ENCODE measurements at regions not wholly inside any gene's neighbourhood (a gene's known extent, or its start where the extent isn't known, plus 50 kb on each side); places are given as distances from the start of the nearest gene placed in this dataset.

GRCh38 chr5:57917004-57917403 lies 434.4 kb upstream of the ACTBL2 start:
- no peak for TF ChIP-seq CTCF (IDR thresholded peaks at IDR 0.05; ENCODE audit: poor library complexity)
- no peak for TF ChIP-seq EZH2 (IDR thresholded peaks at IDR 0.05; ENCODE audit: borderline replicate concordance)

All from hepatocyte (in vitro differentiated cells).